ENCODE measurements at regions not wholly inside any gene's neighbourhood (a gene's known extent, or its start where the extent isn't known, plus 50 kb on each side); places are given as distances from the start of the nearest gene placed in this dataset.

- no peak for DNase-seq
- H3K27me3 Mint-ChIP-seq (ENCODE audit: insufficient read depth), result no peaks in the 10 kb centered on the region
- no peak overlapping the region for H3K27ac Mint-ChIP-seq
- H3K36me3 Mint-ChIP-seq (ENCODE audit: low read depth), result no peaks in the 10 kb centered on the region
- peaks cover 20% of the 10 kb centered on the region for H3K9me3 Mint-ChIP-seq
- no peak overlapping the region for H3K4me3 Mint-ChIP-seq
- TF ChIP-seq CTCF (IDR thresholded peaks at IDR 0.05), result no peak
- no peaks in the 10 kb centered on the region for H3K4me1 Mint-ChIP-seq (ENCODE audit: low read depth)
Measured at GRCh38 chr5:152905286-152905685, 500.2 kb upstream of the NMUR2 start.

GRCh38 chr5:152907488-152908245 lies 502.6 kb upstream of the NMUR2 start:
- H3K4me3 Mint-ChIP-seq, result no peak overlapping the region
- H3K36me3 Mint-ChIP-seq (ENCODE audit: low read depth), result no peaks in the 10 kb centered on the region
- DNase-seq, result no peak
- no peak for TF ChIP-seq CTCF (IDR thresholded peaks at IDR 0.05)
- H3K4me1 Mint-ChIP-seq (ENCODE audit: low read depth), result no peaks in the 10 kb centered on the region
- no peaks in the 10 kb centered on the region for H3K27me3 Mint-ChIP-seq (ENCODE audit: insufficient read depth)
- H3K9me3 Mint-ChIP-seq, result peaks cover 30% of the 10 kb centered on the region
- H3K27ac Mint-ChIP-seq, result no peak overlapping the region

- Mint-ChIP-seq H3K27me3 (ENCODE audit: insufficient read depth) (no peaks in the 10 kb centered on the region), H3K4me3 (no peak overlapping the region), H3K27ac (no peak overlapping the region), H3K4me1 (ENCODE audit: low read depth) (no peaks in the 10 kb centered on the region), H3K36me3 (ENCODE audit: low read depth) (no peaks in the 10 kb centered on the region), H3K9me3 (peaks cover 42% of the 10 kb centered on the region)
- DNase-seq, result no peak
- no peak for TF ChIP-seq CTCF (IDR thresholded peaks at IDR 0.05)
Measured at GRCh38 chr5:152912924-152913323, 507.8 kb upstream of the NMUR2 start.

- no peak for TF ChIP-seq CTCF (IDR thresholded peaks at IDR 0.05)
- DNase-seq, result no peak
- Mint-ChIP-seq H3K4me1 (ENCODE audit: low read depth) (no peaks in the 10 kb centered on the region), H3K27ac (no peak overlapping the region), H3K36me3 (ENCODE audit: low read depth) (no peaks in the 10 kb centered on the region), H3K27me3 (ENCODE audit: insufficient read depth) (no peaks in the 10 kb centered on the region; the same call in 1 of the 2 replicates), H3K9me3 (peaks cover 45% of the 10 kb centered on the region), H3K4me3 (no peak overlapping the region)
Measured at GRCh38 chr5:152932621-152933020, 527.5 kb upstream of the NMUR2 start.

- no peak overlapping the region for H3K4me3 Mint-ChIP-seq
- peaks cover 49% of the 10 kb centered on the region for H3K9me3 Mint-ChIP-seq
- H3K27ac Mint-ChIP-seq, result no peak overlapping the region
- no peaks in the 10 kb centered on the region for H3K4me1 Mint-ChIP-seq (ENCODE audit: low read depth)
- no peaks in the 10 kb centered on the region; the same call in 1 of the 2 replicates for H3K27me3 Mint-ChIP-seq (ENCODE audit: insufficient read depth)
- DNase-seq, result no peak
- H3K36me3 Mint-ChIP-seq (ENCODE audit: low read depth), result 0 out of 2 replicates have a peak, but pooled peaks cover 3% of the 10 kb centered on the region
- no peak for TF ChIP-seq CTCF (IDR thresholded peaks at IDR 0.05)
Measured at GRCh38 chr5:152933056-152933455, 528.0 kb upstream of the NMUR2 start.

Data from HFFc6 (cell line).